GM19328 (cell line): ENCODE measurements at regions not wholly inside any gene's neighbourhood (a gene's known extent, or its start where the extent isn't known, plus 50 kb on each side); places are given as distances from the start of the nearest gene placed in this dataset.
"Not testable (repeated sequence)": the region's sequence is repeated elsewhere in the genome, so short reads cannot be mapped to it uniquely, and the experiment has no call there.

ENCODE experiments used
- ATAC-seq: cut with Tn5 transposase; IDR thresholded peaks from one replicate; pipeline ENCODE4 v1.9.1; 2021; ENCODE audit warnings: mild to moderate bottlenecking, moderate library complexity; ENCODE audit not compliant: unreplicated experiment

DNA sequence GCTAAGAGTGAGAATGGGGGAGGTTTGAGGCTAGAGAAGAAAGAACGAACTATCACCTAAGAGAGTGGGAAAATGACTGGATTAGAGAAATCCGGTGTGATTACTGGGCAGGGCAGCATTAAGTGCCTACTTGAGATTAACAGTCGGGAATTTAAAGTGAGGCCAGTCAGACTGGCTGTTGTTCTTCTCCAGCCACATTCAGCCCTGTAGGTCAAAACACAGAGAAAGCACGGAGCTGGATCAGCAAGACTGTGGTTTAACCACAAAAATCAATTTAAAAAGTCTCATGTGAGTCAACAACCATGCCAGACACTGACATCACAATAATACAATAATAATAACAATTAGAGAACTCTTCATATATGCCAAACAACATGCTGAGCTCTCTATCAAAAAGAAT, 301.9 kb upstream of the SGK1 start:
- ATAC-seq = no peak

DNA sequence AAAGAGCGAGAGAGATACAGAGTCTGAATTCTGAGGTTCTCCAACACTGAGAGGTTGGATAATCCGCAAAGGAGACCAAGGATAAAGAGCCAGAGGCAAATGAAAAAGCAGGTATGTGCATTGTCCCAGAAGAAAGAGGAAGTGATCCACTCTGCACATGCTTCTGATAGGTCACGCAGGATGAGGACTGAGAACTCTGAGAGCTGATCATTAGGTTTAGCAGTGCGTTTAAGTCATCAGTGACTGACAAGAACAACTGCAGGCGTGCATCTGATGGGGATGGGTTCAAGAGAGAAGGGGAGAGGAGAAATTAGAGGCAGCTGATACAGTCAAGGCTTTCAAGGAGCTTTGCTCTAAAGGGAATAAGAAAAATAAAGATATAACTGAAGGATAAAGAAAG, 301.2 kb upstream of the SGK1 start:
- ATAC-seq = no peak

DNA sequence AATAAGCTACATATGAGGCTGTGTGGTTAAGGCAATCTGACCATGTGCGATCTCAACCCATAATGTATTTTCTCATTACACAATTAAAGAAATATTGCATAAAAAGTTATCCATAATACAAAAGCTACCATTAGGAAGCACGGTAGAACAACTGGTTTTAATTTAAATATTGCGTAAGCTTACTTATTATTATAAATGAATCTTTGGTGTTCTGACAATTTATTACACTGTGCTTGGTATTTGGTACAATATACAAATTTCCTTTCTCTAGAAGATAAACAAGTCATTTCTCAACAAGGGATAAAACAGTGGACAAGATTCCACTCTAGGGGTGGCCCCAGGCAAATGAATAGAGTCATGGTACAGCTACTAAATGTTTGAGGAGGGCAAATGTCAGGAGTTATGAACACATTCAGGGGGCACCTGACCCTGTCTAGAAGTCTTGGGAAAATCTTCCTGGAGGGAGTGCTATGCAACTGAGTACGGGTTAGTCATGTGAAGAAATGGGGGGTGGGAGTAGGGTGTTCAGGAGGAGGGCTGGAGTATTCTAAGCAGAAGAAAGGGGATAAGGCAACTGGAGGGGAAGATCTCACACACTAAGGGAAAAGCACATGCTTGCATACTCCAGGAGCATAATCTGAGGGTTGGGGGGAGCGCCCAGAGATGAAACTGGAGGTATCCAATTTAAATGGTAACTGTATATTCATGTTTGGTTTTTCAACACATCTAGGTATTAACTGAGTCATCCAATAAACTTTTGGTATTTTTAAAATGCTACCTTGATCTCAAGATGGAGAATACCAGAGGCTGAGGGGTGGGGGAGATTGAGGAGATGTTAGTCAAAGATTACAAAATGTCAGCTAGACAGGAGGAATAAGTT, 296.9 kb upstream of the SGK1 start:
- ATAC-seq = no peak

DNA sequence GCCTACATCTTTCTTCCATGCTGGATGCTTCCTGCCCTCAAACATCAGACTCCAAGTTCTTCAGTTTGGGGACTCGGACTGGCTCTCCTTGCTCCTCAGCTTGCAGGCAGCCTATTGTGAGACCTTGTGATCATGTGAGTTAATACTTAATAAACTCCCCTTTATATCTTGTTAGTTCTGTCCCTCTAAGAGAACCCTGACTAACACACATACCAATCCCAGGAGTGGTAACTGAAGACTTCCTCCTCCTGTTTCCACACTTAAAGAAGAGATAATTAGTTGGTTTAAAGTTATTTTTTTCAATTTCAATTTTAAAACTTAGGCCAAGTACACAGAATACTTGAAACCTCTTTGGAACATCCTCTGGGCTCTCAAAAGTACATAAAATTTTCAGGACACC, 294.2 kb upstream of the SGK1 start:
- not testable (repeated sequence) for ATAC-seq

DNA sequence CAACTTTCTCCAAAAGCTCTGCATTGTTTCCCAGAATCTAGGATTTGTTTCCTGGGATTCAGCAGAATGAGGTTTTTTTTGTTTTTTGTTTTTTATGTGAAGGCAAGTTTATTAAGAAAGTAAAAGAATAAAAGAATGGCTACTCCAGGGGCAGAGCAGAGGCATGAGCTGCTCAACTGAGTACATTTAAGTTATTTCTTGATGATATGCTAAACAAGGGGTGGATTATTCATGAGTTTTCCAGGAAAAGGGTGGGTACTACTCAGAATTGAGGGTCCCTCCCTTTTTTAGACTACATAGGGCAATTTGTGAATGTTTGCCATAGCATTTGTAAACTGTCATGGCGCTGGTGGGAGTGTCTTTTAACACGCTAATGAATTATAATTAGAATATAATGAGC, 292.5 kb upstream of the SGK1 start:
- ATAC-seq = no peak

DNA sequence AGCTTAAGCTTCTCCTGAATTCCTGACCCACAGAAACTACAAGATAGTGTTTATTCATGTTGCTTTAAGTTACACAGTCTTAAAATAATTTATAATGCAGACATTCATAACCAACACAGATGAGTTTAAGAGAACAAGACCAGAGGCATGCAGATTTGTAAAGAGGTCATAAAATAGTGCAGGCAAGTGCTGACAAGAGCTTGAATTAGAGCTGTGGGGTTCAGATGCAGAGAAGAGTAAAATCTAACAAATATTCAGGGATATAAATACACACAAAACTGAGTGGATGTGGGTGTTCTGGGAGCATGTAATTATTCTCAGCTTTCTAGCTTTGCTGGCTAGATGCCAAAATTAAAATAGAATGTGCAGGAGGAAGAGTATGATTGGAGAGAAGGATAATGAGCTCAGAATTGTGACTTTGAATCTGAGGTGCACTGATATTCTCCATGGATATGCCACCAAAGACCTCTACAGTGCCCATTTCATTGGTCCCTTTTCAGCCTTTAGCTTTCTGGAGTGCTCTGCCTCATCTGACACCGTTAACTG, 291.9 kb upstream of the SGK1 start:
- ATAC-seq = no peak

DNA sequence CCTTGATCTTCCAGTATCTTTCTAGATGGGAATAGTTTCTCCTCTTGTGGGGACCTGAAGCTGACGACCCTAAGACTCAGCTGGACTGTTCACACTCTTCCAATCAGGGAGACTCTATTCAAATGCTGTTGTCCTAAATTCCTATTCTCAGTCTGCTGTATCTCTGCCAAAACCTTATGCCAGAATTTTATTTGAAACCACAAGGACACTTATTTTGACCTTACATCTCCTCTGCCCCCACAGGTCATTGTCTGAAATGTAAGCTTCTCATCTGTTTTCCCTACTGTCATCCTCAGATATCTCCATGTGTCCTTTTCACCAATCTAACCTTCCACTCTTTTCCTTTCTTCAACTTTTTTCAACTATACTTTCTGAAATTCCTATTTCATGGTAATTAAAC, 289.5 kb upstream of the SGK1 start:
- ATAC-seq = no peak

DNA sequence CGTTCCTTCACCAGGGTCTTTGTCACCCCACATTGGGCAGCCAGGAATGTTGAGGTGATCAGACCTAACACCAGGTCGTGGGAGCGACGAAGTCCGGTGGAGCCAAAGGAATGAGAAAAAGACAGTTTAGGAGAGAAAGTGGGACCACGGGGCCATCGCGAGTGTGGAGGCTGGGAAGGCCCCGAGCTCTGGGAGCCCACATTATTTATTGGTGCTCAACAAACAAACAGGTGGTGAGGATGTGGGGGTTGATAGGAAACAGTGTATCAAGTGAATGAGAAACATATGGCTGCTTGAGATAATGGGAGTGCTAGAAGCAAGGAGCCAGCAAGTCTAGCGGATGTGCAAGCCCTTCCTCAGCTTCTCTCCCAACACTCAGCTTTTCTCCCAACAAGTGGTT, 287.1 kb upstream of the SGK1 start:
- no peak for ATAC-seq

DNA sequence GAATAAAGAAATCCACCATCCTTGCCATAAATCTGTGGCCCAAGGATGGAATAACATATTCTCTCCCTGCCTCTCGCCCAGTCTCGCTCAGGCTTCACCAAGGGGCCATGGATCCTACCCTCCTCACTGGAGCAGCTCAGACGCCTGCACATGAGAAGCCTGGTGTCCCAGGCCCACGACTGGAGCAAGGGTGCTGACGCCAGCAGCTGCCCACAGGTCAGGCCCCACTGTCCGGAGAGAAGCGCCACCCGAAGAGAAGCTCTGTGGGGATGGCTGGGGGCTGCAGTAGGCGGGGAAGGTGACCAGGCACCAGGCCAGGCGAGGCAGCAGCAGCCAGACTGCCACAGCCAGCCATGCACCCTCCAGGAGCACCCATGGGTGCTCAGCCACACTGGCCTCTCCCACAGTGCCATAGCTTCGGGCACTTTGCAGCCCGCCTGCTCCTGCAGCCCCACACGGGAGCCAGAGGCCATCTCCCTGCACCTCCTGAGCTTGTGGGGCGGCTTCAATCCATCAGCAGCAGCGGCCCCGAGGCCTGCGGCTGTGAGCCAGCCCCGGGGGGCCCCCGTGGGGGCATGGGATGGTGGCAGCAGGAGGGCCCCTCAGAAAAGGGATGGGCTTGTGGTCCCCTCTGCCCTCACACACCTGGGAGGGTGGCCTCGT, 286.2 kb upstream of the SGK1 start:
- no peak for ATAC-seq

DNA sequence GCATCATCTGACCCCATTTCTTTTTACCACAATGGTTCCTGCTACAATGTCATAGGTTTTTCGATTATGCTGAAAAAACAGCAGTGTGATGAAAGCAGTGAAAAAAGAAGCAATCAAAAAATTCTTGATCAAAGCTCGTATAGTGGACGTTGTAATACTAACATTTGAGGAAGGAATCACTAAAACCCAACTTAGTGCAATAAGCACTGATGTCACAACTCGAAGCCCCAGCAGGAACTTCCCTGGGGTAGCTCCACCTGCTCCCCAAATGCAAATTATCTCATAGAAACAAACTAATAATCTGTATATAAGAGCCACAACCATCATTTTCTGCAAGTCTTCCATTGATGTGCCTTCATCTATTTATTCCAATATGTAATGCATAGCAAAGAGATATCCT, 285.6 kb upstream of the SGK1 start:
- ATAC-seq = no peak

DNA sequence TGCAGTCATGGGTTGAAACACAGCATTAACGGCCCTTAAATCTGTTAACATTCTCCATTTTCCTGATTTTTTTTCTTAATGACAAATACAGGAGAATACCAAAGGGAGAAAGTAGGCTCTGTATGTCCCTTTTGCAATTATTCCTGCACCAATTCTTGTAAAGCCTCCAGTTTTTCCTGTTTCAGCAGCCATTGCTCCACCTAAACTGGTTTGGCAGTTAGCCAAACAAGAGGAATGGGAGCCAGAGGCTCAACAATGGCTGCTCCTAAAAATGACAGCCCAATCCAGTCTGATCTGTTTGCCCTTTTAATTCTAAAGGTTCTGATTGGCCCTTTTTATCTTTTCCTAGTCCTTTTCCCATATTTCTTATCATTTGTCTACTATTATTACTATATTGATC, 284.2 kb upstream of the SGK1 start:
- no peak for ATAC-seq

DNA sequence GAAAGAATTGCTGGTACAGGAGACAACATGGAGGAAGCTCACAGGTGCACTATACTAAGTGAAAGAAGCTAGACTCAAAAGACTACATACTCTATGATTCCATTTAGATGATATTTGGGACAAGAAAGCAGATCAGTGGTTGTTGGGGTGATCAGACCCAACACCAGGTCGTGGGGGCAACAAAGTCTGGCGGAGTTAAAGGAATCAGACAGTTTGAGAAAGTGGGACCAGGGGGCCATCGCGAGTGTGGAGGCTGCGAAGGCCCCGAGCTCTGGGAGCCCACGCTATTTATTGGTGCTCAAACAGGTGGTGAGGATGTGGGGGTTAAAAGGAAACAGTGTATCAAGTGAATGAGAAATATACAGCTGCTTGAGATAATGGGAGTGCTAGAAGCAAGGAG, 282.8 kb upstream of the SGK1 start:
- ATAC-seq = no peak

DNA sequence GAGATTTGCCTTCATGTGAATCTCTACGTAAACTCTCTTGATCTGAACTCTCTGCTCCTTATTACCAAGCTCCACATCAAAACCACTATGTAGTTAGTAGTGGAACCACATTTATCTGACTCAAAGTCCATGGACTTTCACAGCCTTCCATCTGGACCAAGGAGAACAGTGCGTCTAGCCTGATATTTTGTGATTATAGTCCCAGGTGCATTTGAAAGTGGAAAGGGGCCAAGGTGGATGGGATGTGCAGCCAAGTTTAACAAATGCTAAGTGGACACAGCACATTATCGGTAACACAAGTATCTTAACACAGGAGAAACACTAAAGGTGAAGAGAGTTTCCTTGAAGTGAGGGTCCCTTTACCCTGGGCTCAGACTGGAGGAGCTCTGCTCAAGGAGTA, 281.2 kb upstream of the SGK1 start:
- ATAC-seq = no peak

DNA sequence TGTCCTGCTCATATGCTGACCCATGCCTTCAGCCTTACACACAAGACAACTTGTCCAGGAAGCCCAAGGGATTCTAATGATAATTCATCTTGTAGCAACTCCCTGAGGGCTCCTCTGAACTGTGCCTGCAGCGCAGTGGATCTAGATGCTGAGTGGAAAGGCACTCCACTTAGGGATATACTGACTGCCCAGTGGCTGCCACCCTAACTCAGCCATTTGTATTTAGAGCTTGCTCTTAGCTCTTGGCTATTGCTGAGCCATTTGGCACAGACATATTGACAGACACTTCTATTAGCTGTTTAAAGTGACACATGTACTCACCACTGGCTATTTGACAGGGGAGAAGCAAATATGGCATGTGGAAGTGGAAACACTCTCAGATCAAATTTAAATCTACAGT, 278.3 kb upstream of the SGK1 start:
- no peak for ATAC-seq

DNA sequence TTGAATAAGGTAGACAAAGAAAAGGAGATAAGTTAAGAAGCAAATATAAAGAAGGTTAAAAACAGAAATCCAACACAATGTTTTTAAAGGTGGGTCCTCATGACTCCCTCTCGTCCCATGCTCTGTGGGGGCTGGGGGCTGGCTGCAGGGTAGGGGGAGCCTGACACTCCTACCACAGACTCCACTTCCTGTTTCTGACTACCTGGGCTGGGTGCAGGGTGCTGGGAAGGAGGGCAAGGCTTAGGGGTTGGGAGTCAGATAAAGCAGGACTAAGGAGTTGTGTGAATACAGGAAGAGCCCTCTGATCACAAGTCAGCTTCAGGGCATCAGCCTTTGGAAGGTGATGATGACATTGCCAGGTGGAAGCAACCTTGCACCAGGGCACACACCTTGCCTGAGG, 277.0 kb upstream of the SGK1 start:
- ATAC-seq = no peak

DNA sequence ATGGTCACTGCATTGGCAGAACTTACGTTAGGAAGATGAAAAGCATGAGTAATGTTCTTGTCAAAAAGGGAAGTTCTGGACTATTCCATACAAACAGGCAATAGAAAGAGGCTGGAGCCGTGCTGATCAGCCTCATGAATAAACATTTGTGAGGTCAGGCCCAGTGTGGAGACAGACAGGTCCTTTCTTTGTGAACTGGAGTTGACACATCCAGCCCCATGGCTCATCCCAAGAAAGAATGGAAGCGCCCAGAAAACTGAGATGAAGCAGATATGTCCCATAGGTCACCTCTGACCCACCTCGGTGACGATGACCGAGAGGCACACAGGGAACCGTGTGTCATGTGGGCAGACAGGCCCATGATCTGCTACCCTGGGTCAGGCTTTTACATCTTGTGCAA, 276.0 kb upstream of the SGK1 start:
- ATAC-seq = no peak

DNA sequence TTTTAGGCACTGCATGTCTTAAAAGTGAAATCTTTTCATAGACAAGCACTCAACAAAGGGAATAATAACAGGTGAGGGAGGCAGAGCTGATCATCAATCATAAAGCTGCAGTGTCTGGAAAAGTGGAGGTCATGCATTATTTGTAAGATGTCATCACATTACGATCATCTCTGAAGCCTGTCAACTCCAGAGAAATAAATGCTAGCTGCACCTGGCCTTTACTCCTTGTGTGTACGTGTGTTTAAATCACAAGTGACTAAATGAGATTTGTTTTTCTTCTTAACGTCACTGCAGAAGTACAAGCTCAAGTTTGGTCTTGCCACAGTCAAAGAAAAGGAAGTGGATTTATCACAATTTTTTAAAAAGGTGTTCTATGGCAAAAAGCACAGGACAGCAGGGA, 275.5 kb upstream of the SGK1 start:
- ATAC-seq = no peak

DNA sequence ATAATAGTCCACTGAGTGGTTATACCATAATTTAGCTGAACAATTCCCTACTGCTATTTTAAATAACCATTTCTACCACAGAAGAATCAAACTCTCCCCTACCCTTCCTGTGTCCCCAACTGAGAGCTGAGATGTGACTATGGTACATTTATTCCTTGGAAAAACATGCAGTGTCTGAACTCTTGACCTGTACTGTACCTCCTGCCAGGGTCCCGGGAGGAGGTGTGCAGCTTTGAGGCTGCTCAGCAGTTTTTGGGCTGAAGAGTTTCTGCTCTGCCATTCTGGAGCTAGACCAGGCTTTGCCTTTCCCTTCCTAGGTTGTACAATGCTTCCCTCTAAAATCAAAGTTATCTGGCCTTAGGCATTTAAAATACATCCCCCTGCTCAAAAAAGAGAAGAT, 275.1 kb upstream of the SGK1 start:
- no peak for ATAC-seq

DNA sequence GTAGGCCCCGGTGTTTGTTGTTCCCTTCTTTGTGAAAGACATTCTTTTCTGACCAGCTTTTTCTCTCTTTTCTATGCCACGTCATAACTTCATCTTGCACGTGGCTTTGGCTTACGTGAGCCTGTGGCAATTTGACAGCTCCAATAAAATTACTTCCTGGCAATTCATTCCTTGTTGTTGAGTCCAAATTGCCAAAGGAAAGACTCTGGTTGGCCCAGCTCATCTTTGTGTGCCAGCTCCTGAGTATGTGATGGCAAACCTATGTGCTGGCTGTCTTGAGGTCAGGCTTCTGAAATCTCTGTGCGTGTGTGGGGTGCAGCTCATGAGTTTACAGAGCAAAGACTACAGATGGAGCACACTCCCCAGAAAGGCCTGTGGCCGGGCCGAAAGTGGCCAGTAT, 272.5 kb upstream of the SGK1 start:
- no peak for ATAC-seq

DNA sequence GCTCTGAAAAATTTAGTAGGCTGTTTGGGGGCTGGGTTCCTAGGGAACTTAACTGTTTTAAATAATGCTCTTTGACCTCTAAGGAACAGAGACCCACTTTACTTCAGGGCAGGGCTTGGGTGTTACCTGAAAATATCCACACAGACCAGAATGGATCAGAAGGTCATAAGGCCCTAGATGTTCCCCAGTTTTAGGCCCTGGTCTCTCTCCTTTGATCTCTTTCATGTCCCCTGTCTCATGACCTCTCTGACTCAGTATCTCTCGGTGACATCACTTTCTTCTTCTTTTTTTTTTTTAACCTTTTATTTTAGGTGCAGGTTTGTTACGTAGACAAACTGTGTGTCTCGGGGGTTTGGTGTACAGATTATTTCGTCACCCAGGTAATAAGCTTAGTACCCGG, 272.1 kb upstream of the SGK1 start:
- ATAC-seq = no peak

DNA sequence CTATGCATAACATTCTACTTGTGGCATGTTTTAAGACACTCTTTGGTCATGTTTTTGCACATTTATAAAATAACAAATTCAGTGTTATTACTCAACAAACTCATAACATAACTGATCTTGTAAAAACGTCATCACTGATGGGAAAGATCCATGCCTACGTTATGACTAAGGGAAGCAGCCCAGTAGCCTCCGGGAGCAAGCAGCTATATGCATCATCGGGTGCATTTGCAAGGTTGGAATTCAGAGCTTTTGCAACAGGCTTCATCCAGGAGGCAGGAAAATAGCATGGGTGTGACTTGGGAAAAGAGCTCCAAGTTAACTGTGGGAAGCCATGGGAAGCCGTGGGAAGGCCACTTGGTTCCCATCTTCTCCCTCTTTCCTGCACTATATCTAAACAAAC, 271.6 kb upstream of the SGK1 start:
- no peak for ATAC-seq

DNA sequence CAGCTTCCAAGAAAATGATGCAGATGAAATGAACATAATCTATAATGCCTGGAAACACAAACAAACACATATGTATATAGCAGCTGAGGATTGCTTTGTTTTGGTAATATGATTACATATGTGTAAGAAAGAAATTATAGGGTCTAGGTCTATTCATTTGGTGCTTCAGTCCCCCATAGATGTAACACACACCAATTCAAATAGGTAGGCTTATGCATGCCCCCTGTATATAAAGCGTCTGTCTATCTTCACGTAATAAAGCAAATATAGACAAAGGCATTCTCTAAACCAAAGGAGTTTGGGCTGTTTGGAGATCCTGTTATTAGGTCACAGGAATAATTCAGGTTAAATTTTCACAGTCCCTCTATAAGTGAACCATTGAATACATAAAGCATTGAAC, 270.4 kb upstream of the SGK1 start:
- ATAC-seq = no peak

DNA sequence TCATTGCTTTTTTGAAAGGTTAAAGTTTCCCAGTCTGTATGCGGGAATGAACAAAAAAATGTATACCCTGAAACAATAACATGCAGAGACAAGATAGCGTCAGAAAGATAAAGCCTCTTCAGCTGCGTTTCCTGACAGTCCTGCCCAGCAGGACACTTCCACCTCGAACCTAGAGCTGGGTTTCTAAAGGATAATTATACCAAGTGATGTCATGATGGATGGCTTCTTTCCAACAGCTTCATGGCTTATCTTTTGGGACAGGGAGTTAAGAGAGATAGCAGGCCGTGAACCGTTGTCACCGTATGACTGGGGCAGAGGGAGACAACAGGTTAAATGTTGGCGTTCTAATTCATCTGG, 267.6 kb upstream of the SGK1 start:
- ATAC-seq = no peak
